ENCODE measurements at regions not wholly inside any gene's neighbourhood (a gene's known extent, or its start where the extent isn't known, plus 50 kb on each side); places are given as distances from the start of the nearest gene placed in this dataset.
"Not testable (repeated sequence)": the region's sequence is repeated elsewhere in the genome, so short reads cannot be mapped to it uniquely, and the experiment has no call there.

DNA sequence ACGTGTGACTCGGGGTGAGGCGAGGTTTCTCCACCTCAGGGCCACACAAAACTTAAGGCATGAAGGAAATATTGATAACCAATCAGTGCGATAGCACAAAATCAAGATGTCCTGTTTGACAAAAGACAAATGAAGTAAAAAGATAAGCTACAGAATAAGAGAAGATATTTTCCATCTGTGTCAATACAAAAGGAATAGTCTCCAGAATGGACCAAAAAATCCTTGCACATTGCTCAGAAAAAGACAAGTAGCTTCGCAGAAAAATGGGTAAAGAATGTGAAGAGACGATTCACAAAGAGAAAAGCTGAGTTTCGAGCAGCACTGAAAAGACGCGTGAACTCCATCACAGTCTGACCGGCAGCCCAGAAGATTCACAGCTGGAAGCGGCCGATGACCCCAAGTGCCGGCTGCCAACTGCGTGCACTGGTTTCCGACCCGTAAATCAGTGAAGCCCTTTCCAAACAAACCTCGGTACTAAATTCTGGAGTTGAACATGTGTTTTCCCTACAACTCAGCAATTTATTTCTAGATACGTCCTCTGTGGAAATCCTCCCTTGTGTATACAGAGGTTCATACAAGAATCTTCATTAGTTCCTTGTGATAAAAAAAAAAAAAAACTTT is 308.4 kb downstream of the BRD1 start:
- DNase-seq, result no peak

DNA sequence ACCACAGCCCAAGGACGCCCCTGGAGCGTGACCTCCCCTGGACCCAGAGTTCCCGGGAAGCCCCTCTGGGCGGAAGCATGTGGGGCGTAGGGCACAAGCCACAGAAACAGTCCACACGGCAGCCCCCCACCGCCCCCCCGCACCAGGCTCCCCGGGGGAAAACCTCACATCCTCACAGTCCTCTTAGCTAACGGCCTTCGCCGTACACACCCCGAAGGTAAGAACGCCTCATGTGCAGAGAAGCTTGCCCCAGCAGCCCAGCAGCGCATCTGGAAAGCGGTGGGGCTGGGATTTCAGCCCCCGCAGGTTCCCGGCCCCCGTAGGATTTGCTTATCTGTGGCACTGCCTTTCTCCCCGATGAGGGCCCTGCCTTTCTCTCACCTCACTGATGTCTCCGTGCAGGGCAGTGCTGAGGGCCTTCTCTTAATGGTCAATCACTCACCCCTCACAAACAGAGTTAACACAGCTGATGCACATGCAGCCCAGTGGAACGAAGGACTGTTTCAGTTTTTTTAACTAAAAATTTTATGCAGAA is 309.2 kb downstream of the BRD1 start:
- DNase-seq, result no peak

DNA sequence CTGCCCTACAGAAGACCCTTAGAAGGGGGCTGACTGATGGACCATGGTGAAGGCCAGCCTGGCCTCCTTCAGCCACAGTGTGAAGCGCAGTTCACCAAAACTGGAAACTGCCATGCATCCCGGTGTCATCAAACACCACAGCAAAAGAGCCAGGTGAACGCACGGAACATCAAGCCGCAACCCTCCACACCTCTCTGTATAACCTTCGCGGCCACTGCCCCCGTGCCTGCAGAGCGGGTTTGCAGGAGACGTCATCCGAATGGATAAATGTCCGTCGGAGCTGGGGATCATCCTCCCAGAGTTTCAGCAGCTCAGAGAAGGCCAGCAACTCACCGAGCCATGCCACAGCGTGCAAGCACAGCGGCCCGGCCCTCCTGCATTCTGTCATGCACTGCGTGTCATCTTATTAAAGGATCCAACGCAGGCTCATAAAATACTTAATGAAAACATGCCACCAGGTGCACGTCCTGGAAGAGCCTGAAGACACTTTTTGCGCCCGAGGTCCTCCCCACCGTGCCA is 309.9 kb downstream of the BRD1 start:
- DNase-seq, result no peak

DNA sequence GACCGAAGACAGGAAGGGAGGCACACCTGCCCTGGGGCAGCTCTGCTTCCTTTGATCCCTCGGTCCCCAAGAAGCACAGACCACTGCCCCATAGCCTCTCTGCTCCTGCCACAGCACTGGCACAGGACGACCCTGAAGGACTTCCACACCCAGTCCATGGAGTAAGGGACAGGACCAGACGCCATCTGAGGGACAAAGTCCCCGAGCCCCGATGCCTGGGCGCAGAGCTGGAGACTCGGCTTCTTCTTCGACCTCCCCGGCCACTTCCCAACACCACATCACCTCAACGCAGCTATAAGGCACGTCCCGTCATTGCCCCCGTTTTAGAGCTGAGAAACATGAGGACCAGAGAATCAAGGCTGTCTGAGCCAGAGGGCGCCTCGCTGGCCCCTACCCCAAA is 310.5 kb downstream of the BRD1 start:
- no peak for DNase-seq

DNA sequence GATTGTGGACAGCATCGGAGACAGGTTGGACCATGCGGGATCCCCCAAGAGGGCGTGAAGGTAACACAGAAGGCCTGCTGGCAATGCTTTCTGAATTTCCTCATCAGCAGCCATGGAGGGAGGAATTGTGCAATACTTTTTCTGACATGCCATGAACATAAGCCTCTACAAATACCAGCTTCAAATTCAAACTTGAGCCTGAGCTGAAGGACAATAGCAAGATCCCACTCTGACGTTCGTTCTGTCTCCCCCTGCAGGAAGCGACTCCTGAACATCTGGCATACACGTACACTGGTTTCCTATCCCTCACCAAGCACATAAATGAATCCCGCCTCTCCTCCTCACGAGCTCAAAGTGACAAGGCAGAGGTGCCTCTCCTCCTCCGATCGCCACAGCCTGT is 312.2 kb downstream of the BRD1 start:
- DNase-seq, result no peak

DNA sequence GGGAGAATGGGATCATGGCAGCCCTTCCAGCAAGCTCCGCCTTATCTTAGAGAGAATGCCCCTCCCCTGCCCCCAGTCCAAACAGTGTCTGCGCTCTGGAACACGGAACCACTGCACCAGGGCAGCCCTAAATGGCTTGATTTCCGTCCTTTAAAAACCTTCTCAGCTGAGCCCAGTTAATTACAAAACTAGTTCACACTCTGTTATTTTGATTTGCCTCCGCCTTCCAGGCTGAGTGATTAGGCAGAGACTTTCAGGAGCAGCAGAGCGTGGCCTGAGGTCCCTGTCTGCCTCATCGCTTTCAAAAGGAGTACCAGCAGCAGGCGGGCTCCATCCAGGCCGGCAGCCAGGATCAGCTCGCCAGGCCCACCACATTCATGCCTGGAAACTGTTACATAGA is 313.0 kb downstream of the BRD1 start:
- DNase-seq, result no peak

DNA sequence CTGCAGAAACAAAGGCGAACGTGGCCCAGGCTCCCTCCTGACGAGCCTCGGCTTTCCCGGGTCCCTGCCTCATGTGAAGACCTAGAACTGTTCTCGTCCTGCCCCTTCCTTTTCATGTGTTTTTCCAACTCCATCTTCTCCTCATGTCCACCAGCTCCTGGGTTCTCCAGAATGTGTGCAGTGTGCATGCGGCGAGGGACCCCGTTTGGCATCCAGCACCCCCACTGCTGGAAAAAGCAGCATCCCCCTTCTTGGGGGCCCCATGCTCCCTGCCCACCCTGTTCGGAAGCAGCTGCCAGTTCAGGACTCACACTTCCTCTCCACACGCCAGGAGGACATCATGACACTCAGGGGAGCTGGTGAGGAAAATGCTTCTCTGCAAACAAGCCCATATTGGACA is 313.5 kb downstream of the BRD1 start:
- no peak for DNase-seq

DNA sequence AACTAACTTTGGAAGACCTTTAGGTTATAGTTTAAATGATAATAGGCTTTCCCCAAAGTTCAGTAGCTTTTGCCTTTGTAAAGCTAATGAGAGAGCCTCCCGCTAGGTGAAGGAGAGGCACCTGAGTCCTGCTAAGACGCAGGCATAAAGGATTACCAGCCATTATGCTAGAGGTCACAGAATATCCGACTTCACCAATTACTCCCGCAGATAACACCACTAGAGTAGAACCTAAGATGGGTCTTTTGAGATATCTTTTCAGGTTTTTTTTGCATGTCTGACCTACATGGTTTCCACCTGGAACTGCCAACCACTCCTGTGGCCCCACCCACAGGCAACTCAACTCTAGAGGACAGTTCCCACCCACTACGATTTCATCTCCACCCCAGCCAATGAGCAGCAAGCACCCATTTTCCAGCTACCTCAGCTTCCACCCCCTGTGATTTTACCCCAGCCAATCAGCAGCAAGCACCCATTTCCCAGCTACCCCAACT is 314.3 kb downstream of the BRD1 start:
- no peak for DNase-seq

DNA sequence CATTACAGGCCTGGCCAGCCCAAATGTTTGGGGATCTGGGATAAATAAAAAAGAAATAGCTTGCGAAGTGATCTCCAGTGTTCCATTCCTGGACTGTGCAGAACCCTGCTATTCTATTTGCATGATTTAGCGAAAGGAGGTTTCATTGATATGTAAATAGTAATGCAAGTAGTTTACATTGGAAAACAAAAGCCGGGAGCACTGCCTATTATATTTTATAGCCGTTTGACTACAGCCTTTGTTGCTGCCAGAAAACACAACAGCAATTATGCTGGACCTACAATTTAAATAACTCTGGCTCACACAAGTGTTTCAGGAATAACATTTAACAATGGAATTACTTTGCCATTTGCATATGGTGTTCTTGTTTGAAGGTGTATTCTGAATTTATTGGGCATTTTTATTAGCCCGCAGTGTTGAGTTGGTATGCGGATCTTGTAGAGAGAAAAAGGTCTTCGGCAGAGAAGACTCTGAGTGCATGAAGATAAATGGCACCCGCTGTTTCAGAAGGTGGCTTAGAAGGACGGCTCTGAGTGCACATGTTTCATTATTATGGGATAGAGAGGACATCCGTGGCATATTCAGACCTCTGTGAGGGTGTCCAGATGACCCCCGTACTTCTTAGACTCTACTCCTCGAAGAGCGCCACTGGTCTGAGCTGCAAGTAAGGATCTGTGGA is 315.0 kb downstream of the BRD1 start:
- no peak for DNase-seq

DNA sequence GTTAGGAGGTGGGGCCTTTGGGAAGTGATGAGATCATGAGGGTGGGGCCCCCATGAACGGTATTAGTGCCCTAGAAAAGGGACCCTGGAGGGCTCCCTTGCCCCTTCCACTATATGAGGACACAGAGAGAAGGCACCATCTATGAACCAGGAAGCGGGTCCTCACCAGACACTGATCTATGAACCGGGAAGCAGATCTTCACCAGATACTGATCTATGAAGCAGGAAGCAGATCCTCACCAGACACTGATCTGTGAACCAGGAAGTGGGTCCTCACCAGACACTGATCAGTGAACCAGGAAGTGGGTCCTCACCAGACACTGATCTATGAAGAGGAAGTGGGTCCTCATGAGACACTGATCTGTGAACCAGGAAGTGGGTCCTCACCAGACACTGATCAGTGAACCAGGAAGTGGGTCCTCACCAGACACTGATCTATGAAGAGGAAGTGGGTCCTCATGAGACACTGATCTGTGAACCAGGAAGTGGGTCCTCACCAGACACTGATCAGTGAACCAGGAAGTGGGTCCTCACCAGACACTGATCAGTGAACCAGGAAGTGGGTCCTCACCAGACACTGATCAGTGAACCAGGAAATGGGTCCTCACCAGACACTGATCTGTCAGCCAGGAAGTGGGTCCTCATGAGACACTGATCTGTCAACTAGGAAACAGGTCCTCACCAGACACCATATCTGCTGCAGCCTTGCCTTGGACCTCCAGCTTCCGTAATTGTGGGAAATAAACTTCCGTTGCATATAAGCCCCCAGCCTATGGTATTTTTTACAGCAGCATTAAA is 316.1 kb downstream of the BRD1 start:
- DNase-seq, result not testable (repeated sequence)

DNA sequence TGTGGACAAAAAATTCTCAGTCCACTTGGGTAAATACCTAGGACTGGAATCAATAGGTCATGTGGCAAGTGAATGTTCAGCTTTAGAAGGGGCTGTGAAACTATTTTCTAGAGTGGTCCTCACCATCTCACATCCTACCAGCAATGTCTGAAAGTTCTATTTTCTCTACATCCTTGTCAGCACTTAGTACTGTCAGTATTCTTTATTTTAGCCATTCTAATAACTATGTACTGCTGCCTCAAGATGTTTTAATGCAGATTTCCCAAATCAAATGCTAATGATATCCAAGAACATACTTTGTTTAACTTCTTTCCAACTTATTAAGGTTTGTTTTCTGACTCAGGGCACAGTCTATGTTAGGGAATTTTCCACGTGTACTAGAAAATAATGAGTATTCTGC is 317.0 kb downstream of the BRD1 start:
- no peak for DNase-seq

DNA sequence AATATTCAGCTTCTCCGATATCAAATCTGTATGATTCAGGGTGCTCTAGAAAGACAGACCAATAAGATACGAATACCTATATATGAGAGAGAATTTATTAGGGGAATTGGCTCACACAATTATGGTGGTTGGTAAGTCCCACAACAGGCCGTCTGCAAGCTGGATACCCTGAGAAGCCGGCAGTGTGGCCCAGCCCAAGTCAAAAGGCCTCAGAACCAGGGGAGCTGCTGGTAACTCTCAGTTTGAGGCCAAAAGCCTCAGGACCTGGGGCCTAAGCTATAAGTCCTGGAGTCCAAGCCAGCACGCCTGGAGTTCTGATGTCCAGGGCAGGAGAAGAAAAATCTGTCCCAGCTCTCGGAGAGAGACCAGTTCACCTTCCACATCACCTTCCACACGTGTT is 318.7 kb downstream of the BRD1 start:
- DNase-seq, result no peak

DNA sequence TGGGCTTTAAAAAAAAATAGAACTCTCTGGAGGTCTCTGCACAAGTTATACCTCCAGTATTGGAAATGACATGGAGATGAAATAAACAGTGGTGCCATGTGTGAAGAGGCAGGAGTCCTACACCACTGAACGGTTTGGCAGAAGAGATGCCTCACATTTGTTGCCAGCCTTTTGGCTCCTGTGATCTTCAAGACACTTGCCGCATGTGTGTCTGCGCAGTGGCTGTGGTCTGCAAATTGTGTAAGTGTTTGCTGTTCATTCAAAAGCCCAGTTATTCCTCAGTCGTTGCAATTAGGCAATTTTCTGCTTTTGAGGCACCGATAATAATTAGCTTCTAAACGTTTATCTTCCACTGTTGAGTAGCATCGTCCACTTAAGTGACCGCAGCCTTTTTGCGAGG is 319.1 kb downstream of the BRD1 start:
- DNase-seq, result no peak

DNA sequence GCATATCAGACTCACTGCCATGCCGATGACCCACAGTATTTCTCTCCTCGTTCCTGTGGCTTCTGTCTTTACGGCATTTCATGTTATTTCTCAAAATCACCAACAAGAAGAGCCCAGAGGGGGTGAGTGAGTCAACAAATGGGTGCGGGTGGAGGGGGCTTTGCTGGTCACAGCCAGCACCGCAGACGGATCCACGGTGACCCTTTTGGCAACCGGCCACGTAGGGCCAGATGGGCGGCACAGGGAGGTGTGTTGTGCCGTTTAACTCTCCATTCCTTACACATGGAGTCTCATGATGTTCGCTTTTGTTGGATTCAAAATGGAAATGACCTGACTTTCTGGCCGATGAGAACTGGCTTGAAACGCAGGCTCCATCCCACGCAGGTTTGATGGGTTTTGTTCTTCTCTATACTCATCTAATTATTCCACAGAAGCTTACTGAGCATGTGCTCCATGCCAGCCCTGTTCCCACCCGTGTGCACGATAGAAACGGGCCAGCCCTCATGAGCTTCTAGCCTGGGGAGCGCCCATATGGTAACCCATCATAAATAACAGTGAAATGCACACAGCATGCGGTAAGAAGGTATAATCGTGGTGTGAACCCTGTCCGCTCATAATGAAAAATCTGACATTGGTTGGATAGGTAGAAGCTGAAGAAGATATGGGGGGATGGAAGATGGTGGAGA is 319.9 kb downstream of the BRD1 start:
- DNase-seq, result no peak

DNA sequence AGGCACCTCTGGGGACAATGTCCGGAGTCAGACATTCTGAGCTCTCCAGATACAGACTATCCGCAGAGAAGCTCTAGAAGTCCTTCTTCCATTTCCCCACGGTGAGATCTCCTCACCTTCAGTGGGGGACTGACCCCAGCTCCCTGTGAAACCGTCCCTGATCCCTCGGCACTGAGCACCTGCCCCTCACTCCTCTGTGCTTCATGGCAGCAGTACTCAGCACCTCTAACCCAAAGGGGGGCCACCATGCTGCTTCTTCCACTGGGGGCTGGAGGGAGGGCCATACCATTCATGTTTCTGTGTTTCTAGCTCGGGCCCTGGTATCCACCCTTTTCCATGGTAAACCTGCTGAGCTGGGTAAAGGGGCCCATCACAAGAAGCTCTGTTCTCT is 321.7 kb downstream of the BRD1 start:
- no peak for DNase-seq

DNA sequence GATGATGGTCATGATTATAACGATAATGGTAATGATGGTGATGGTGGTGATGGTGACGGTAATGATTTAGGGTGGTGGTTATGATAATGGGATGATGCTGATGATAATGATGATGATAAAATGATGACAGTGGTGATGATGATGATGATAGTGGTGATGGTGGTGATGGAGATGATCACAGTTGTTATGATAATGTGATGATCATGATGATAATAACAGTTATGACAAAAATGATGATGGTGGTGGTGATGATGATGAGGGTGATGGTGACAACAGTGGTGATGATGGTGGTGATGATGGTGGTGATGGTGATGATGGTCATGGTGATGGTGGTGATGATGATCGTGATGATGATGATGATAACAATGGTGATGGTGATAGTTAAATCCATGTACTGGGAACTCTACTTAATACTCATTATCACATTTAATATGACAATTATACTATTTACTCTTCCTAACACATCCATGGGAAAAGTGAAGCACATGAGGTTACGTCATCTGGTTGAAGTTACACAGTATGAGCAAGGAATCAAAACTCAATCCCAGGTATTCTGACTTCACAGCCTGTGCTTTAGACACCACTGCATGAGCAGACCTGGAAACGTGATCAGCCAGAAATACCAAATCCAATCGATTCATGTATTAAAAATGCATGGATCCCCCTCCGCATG is 322.2 kb downstream of the BRD1 start:
- no peak for DNase-seq

DNA sequence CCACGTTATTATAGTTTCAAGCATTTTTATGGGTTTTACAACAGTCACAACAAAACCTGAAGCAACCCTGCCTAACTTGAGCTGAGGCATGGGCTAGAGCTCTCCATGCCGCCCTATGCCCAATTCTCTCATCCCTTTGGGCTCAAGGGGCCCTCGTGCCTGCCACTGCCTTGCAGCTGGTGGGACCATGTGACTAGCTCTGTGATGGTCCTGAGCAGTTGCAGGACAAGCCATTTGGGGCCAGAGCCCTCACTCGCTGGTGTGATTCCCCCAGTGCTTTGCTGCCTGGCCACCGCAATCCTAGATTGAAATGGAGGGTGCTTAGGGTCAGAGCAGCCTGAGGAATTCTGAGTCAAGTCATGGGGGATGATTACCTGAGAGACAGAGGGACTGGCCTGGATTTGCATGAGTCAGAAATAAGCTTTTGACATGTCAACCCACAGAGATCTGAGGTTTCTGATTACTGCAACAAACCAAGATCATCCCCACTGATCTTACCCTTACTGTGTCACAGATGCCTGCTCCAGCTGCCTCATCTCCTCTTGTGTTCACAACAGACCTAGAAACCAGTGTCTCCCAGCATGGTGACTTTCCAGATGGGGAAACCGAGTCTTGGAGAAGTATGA is 323.7 kb downstream of the BRD1 start:
- no peak for DNase-seq

DNA sequence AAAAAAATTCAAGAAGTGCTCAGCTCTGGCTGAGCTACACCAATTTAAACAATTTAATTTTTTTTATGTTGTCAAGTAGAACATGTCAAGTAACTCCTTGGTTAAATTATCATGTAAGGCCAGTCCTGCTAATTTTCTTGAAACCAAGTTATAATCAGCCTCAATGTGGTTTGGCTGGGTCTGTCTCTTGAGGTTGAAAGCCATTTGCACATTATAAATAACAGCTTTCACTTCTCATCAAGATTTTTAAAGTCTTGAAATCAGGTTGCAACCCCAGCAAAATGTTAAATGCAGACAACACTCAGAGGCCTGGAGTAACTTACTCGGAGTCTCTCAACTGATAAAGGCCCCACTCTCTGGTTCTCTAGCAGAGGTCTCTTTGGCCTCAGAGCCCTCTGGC is 324.4 kb downstream of the BRD1 start:
- DNase-seq, result no peak

DNA sequence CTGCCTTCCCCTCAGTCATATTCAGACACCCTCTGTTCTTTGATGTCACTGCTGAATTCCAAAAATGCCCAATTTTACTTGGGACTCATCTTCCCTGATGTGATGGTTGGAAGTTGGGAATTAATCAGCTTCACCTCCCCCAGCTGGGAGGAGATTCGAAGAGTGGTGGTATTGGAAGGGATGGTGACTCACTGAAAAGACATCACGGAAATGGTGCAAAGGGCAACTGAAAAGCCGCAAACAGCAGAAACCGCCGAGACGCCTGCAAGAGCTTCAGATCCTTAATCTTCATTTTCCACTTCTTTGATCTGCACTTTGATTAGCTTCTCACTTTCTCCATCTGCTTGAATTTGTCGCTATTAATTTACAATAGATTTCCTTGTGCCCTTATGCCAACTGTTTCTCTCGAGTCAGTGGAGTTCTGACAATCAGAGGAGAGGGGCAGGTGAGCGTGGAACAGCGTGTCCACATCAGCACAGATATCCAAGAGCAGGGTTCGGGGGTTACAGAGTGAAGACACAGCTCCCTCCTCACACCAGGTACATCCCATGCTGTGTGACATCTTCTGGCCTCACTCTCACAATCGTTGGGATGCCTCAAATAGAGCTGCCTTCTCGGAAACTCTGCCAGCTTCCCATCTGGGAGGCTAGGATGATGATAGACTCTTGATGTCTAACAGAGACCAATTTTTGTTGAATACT is 325.4 kb downstream of the BRD1 start:
- DNase-seq, result no peak

DNA sequence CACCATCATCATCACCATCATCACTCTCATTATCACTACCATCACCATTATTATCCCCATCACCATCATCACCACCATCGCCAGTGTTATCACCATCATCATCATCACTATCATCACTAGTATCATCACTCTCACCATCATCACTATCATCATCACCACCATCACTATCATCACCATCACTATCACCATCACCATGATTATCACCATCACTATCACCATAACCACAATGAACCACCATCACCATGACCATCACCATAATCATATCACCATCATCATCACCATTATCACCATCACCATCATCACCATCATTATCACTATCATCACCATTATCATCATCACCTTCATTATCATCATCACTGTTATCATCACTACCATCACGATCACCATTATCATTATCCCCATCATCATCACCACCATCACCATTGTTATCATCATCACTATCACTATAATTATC is 326.7 kb downstream of the BRD1 start:
- no peak for DNase-seq

DNA sequence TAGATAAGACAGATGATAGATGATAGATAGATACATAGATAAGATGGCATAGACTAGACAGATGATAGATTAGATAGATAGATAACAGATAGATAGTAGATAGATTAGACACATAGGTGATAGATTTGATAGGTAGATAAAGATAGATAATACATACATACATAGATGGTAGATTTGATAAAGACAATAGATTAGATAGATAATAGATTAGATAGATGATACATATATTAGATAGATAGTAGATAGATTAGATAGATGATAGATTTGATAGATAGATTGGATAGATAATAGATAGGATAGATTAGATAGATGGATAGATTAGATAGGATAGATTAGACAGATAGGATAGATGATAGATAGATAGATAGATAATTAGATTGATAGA is 327.6 kb downstream of the BRD1 start:
- DNase-seq, result no peak

Data from amniotic stem cell (primary cell).